ENCODE measurements at regions not wholly inside any gene's neighbourhood (a gene's known extent, or its start where the extent isn't known, plus 50 kb on each side); places are given as distances from the start of the nearest gene placed in this dataset.
A peak's percentile ranks its signal among the peaks of the same experiment; 100 is the strongest.

- Mint-ChIP-seq H3K27ac (no peak overlapping the region), H3K9me3 (no peaks in the 10 kb centered on the region), H3K36me3 (ENCODE audit: low read depth) (no peaks in the 10 kb centered on the region), H3K4me1 (peaks cover 17% of the 10 kb centered on the region), H3K4me3 (no peak overlapping the region), H3K27me3 (ENCODE audit: insufficient read depth) (peaks cover 5% of the 10 kb centered on the region)
- Histone ChIP-seq H3K36me3 (ENCODE audit: control insufficient read depth, insufficient read depth, low read length) (no peaks in the 10 kb centered on the region), H3K4me3 (ENCODE audit: low read length) (no peak overlapping the region), H3K27ac (ENCODE audit: low read depth, low read length) (no peak overlapping the region), H3K9me3 (ENCODE audit: control insufficient read depth, low read length) (no peaks in the 10 kb centered on the region), H3K27me3 (ENCODE audit: control insufficient read depth, insufficient read depth, low read length, poor library complexity, severe bottlenecking) (peaks cover 5% of the 10 kb centered on the region), H3K9ac (ENCODE audit: extremely low read depth, low read length, poor library complexity, severe bottlenecking) (no peak overlapping the region), H3K4me1 (ENCODE audit: control insufficient read depth, insufficient read depth, low read length) (no peaks in the 10 kb centered on the region)
- no peak for DNase-seq
- TF ChIP-seq CTCF (conservative IDR thresholded peaks at IDR 0.05): no peak
- 76 to 82% methylated on average over 8 of the region's 8 CpGs for WGBS, 2 experiments (ENCODE audit: insufficient coverage in 1 of 2, insufficient read length in 1 of 2)
These were observed 231.4 kb downstream of the TMEM114 start for GRCh38 chr16:8358937-8359336.

- H3K27me3 Mint-ChIP-seq (ENCODE audit: insufficient read depth): peaks cover 5% of the 10 kb centered on the region
- no peaks in the 10 kb centered on the region for H3K9me3 Mint-ChIP-seq
- peak; percentile 49 for DNase-seq
- H3K36me3 Mint-ChIP-seq (ENCODE audit: low read depth): no peaks in the 10 kb centered on the region
- Histone ChIP-seq H3K27ac (ENCODE audit: low read depth, low read length) (no peak overlapping the region), H3K27me3 (ENCODE audit: control insufficient read depth, insufficient read depth, low read length, poor library complexity, severe bottlenecking) (peaks cover 5% of the 10 kb centered on the region), H3K4me1 (ENCODE audit: control insufficient read depth, insufficient read depth, low read length) (no peaks in the 10 kb centered on the region), H3K4me3 (ENCODE audit: low read length) (no peak overlapping the region), H3K9ac (ENCODE audit: extremely low read depth, low read length, poor library complexity, severe bottlenecking) (no peak overlapping the region), H3K36me3 (ENCODE audit: control insufficient read depth, insufficient read depth, low read length) (no peaks in the 10 kb centered on the region), H3K9me3 (ENCODE audit: control insufficient read depth, low read length) (no peaks in the 10 kb centered on the region)
- peaks cover 7% of the 10 kb centered on the region for H3K4me1 Mint-ChIP-seq
- H3K4me3 Mint-ChIP-seq: no peak overlapping the region
- WGBS, 2 experiments (ENCODE audit: insufficient coverage in 1 of 2, insufficient read length in 1 of 2): 33 to 59% methylated on average over 4 to 5 of the region's 5 CpGs
- no peak overlapping the region for H3K27ac Mint-ChIP-seq
- TF ChIP-seq CTCF (conservative IDR thresholded peaks at IDR 0.05): peak; percentile 79
These were observed 234.6 kb downstream of the TMEM114 start for GRCh38 chr16:8355675-8356074.

- no peaks in the 10 kb centered on the region for H3K4me1 ChIP-seq (ENCODE audit: control insufficient read depth, insufficient read depth, low read length)
- no peak overlapping the region for H3K27ac ChIP-seq (ENCODE audit: low read depth, low read length)
- no peak overlapping the region for H3K4me3 ChIP-seq (ENCODE audit: low read length)
- no peaks in the 10 kb centered on the region for H3K9me3 ChIP-seq (ENCODE audit: control insufficient read depth, low read length)
- Mint-ChIP-seq H3K9me3 (no peaks in the 10 kb centered on the region), H3K4me1 (no peaks in the 10 kb centered on the region), H3K4me3 (no peak overlapping the region), H3K36me3 (ENCODE audit: low read depth) (no peaks in the 10 kb centered on the region), H3K27ac (no peak overlapping the region), H3K27me3 (ENCODE audit: insufficient read depth) (peaks cover 9% of the 10 kb centered on the region)
- no peaks in the 10 kb centered on the region for H3K27me3 ChIP-seq (ENCODE audit: control insufficient read depth, insufficient read depth, low read length, poor library complexity, severe bottlenecking)
- no peak overlapping the region for H3K9ac ChIP-seq (ENCODE audit: extremely low read depth, low read length, poor library complexity, severe bottlenecking)
- no peak for TF ChIP-seq CTCF (conservative IDR thresholded peaks at IDR 0.05)
- no peaks in the 10 kb centered on the region for H3K36me3 ChIP-seq (ENCODE audit: control insufficient read depth, insufficient read depth, low read length)
- 79 to 100% methylated on average over 2 to 3 of the region's 3 CpGs for WGBS, 2 experiments (ENCODE audit: insufficient coverage in 1 of 2, insufficient read length in 1 of 2)
- peak; percentile 73 for DNase-seq
These were observed 244.0 kb downstream of the TMEM114 start for GRCh38 chr16:8346294-8346693.

Data from endodermal cell (in vitro differentiated cells).